Fibroblast of lung (primary cell): ENCODE measurements at regions not wholly inside any gene's neighbourhood (a gene's known extent, or its start where the extent isn't known, plus 50 kb on each side); places are given as distances from the start of the nearest gene placed in this dataset.

Source experiments
- DNase-seq, 2 donors: peaks; one replicate each; pipeline versions ENCODE4 v3.0.0 to v3.0.0-alpha.2; 2010; ENCODE audit warnings: low read depth in 2 of 2
- H2AFZ ChIP-seq: 2 replicates; pipeline ENCODE4 v1.5.1; 2012; ENCODE audit warnings: low read length, control low read depth, inconsistent platforms
- H3K27ac ChIP-seq: 2 replicates; pipeline ENCODE4 v1.5.1; 2011; ENCODE audit warnings: low read length, control low read depth; ENCODE audit not compliant: insufficient read depth
- H3K27me3 ChIP-seq: 2 replicates; pipeline ENCODE4 v1.5.1; 2011; ENCODE audit warnings: mild to moderate bottlenecking, low read length; ENCODE audit not compliant: control insufficient read depth, insufficient read depth
- H3K36me3 ChIP-seq: 2 replicates; pipeline ENCODE4 v1.5.1; 2011; ENCODE audit warnings: low read length; ENCODE audit not compliant: control insufficient read depth, insufficient read depth
- H3K4me1 ChIP-seq: 2 replicates; pipeline ENCODE4 v1.5.1; 2011; ENCODE audit warnings: low read length; ENCODE audit not compliant: control insufficient read depth, insufficient read depth; ENCODE audit errors: extremely low read depth
- H3K4me2 ChIP-seq: 2 replicates; pipeline ENCODE4 v1.5.1; 2011; ENCODE audit warnings: low read length, control low read depth; ENCODE audit not compliant: insufficient read depth; ENCODE audit errors: extremely low read depth
- H3K4me3 ChIP-seq, 4 experiments: fragments of 200-600 bp in 1 of 4; sonication (generic) in 1 of 4; replicated peaks in 1 of 4; 2 replicates each; pipeline ENCODE4 v1.5.1; 2011 to 2016; ENCODE audit warnings: low read length in 4 of 4, low read depth in 3 of 4, mild to moderate bottlenecking in 3 of 4, control low read depth in 2 of 4, inconsistent platforms in 1 of 4, mixed read lengths in 1 of 4; ENCODE audit not compliant: insufficient read depth in 1 of 4; ENCODE audit errors: control extremely low read depth in 1 of 4
- H3K79me2 ChIP-seq: 2 replicates; pipeline ENCODE4 v1.5.1; 2012; ENCODE audit warnings: mild to moderate bottlenecking, low read length, inconsistent platforms; ENCODE audit not compliant: control insufficient read depth, insufficient read depth
- H3K9ac ChIP-seq: 2 replicates; pipeline ENCODE4 v1.5.1; 2011; ENCODE audit warnings: mild to moderate bottlenecking, low read length, control low read depth; ENCODE audit not compliant: insufficient read depth
- H3K9me3 ChIP-seq: 2 replicates; pipeline ENCODE4 v1.5.1; 2012; ENCODE audit warnings: low read depth, low read length; ENCODE audit not compliant: control insufficient read depth, insufficient read depth
- H4K20me1 ChIP-seq: 2 replicates; pipeline ENCODE4 v1.5.1; 2011; ENCODE audit warnings: low read length; ENCODE audit not compliant: control insufficient read depth, insufficient read depth; ENCODE audit errors: extremely low read depth
- CTCF ChIP-seq, 2 donors: IDR thresholded peaks in 1 of 2; conservative IDR thresholded peaks in 1 of 2; 1 replicate in 1 of 2; 2 replicates in 1 of 2; pipeline ENCODE4 v1.5.1; 2011 to 2012; ENCODE audit warnings: low read length in 2 of 2, control low read depth in 1 of 2, inconsistent platforms in 1 of 2, low read depth in 1 of 2, mild to moderate bottlenecking in 1 of 2
- EZH2 ChIP-seq: IDR thresholded peaks from 2 replicates; pipeline ENCODE4 v1.5.1; 2012; ENCODE audit warnings: low read length, control low read depth, mild to moderate bottlenecking; ENCODE audit errors: missing control alignments

GRCh38 chr1:231106347-231106746 lies 55.5 kb upstream of the TRIM67 start:
- H3K27ac ChIP-seq: no peak overlapping the region
- no peak overlapping the region for H3K4me2 ChIP-seq
- no peaks in the 10 kb centered on the region for H3K36me3 ChIP-seq
- TF ChIP-seq CTCF (conservative IDR thresholded peaks at IDR 0.05 in 1 of 2, IDR thresholded peaks at IDR 0.05 in 1 of 2; ENCODE audit: low read depth in 1 of 2, low read length in 2 of 2): no peak
- no peak for TF ChIP-seq EZH2
- peaks cover 2% of the 10 kb centered on the region for H3K4me1 ChIP-seq
- no peaks in the 10 kb centered on the region for H3K27me3 ChIP-seq
- no peaks in the 10 kb centered on the region for H4K20me1 ChIP-seq
- no peak overlapping the region for H2AFZ ChIP-seq
- peak; percentile 90 for DNase-seq
- H3K9ac ChIP-seq: no peak overlapping the region
- H3K4me3 ChIP-seq: no peak overlapping the region
- no peaks in the 10 kb centered on the region for H3K79me2 ChIP-seq
- no peaks in the 10 kb centered on the region for H3K9me3 ChIP-seq

GRCh38 chr1:231104917-231105316 lies 56.9 kb upstream of the TRIM67 start:
- no peak overlapping the region for H3K4me3 ChIP-seq
- no peaks in the 10 kb centered on the region for H3K79me2 ChIP-seq
- no peak overlapping the region for H2AFZ ChIP-seq
- no peak overlapping the region for H3K4me2 ChIP-seq
- DNase-seq: no peak
- H4K20me1 ChIP-seq: no peaks in the 10 kb centered on the region
- peaks cover 2% of the 10 kb centered on the region for H3K4me1 ChIP-seq
- H3K27me3 ChIP-seq: no peaks in the 10 kb centered on the region
- no peak overlapping the region for H3K27ac ChIP-seq
- no peak overlapping the region for H3K9ac ChIP-seq
- H3K36me3 ChIP-seq: no peaks in the 10 kb centered on the region
- TF ChIP-seq EZH2: no peak
- TF ChIP-seq CTCF (conservative IDR thresholded peaks at IDR 0.05 in 1 of 2, IDR thresholded peaks at IDR 0.05 in 1 of 2; ENCODE audit: low read depth in 1 of 2, low read length in 2 of 2): no peak
- H3K9me3 ChIP-seq: no peaks in the 10 kb centered on the region

GRCh38 chr1:231103961-231104360 lies 57.9 kb upstream of the TRIM67 start:
- no peak for DNase-seq
- H3K36me3 ChIP-seq: no peaks in the 10 kb centered on the region
- TF ChIP-seq EZH2: no peak
- no peak for TF ChIP-seq CTCF (conservative IDR thresholded peaks at IDR 0.05 in 1 of 2, IDR thresholded peaks at IDR 0.05 in 1 of 2; ENCODE audit: low read depth in 1 of 2, low read length in 2 of 2)
- H2AFZ ChIP-seq: no peak overlapping the region
- H4K20me1 ChIP-seq: no peaks in the 10 kb centered on the region
- H3K27ac ChIP-seq: no peak overlapping the region
- no peak overlapping the region for H3K4me3 ChIP-seq
- no peaks in the 10 kb centered on the region for H3K79me2 ChIP-seq
- H3K4me1 ChIP-seq: peaks cover 2% of the 10 kb centered on the region
- no peaks in the 10 kb centered on the region for H3K27me3 ChIP-seq
- no peak overlapping the region for H3K4me2 ChIP-seq
- no peaks in the 10 kb centered on the region for H3K9me3 ChIP-seq
- H3K9ac ChIP-seq: no peak overlapping the region
